Left renal pelvis (tissue), 4 donors: ENCODE measurements at regions not wholly inside any gene's neighbourhood (a gene's known extent, or its start where the extent isn't known, plus 50 kb on each side); places are given as distances from the start of the nearest gene placed in this dataset.
A peak's percentile ranks its signal among the peaks of the same experiment; 100 is the strongest.

Source experiments
- DNase-seq, 4 donors: peaks; one replicate each; pipeline ENCODE4 v3.0.0-alpha.2; 2013; ENCODE audit warnings: low read depth in 4 of 4, low spot score in 3 of 4

DNA sequence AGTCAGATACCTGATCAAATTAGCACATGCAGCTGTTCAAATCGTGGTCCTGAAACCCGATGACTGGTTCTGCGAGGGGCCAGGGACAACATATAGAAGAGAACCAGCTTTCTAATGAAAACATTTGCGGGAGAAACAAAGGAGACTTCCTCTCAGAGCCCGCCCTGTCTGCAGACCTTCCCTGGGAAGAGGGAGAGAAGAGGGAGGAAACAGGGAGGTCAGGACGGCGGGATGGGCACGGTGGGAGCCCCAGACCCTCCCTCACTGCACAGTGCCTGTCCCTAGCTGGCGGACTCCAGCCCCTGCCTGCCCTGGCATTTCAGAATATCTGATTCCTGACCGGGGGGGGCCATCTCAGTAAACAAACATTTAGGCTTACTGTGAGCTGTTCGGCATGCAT, 317.3 kb downstream of the FOXL1 start:
- DNase-seq, result no peak

DNA sequence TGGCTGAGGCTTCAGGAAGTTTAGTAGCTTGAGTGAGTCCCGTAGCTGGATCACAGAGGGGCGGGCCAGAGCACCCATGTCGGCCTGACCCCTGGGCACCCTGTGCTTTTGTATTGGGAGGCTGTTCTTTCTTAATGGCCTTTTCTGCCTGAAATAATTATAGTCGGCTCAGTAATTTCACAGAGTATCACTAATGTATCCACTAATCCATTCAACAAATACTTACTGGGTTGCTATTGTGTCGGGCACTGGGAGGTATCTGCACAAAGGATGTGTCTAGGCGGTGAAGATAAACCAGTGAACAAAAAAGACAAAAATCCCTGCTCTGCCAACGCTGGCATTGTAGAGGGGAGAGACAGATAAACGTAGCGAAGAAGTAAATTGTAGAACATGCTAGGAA, 318.6 kb downstream of the FOXL1 start:
- DNase-seq, result no peak

DNA sequence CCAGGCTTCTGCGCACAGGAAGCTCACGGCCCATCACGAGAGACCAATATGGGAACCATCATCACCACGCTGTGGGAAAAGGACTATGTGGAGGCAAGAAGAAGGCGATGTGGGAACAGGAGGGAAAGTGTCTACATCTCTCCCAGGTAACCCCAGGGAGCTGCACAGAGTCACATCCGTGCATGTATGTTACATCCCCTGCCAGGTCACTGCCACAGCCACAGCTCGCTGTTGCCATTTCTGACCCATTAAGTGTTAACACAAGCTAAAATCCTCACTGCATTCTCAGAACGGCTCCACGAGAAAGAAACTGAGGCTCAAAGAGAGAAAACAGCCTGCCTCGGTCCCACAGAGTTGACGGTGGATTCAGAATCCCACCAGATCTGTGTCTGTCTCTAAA, 319.1 kb downstream of the FOXL1 start:
- DNase-seq, result no peak

DNA sequence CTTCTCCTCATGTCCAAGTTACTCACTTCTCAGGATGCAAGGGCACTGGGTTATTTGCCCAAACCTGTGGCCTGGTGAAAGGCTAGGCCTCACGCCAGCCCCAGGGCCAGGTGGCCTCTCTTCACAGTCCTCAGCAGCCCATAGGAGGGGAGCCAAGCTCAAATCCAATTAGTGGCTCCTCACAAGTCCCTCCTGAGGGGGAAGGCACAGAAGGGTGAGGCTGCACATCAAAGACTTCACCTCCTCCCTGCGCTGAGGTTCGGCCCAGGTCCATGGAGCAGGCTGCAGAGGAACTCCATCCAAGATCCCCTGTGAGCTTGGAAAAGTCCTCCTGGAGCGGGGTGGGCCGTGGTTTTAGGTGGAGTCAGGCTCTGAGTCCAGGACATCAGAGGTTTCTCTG, 320.0 kb downstream of the FOXL1 start:
- DNase-seq, result no peak

DNA sequence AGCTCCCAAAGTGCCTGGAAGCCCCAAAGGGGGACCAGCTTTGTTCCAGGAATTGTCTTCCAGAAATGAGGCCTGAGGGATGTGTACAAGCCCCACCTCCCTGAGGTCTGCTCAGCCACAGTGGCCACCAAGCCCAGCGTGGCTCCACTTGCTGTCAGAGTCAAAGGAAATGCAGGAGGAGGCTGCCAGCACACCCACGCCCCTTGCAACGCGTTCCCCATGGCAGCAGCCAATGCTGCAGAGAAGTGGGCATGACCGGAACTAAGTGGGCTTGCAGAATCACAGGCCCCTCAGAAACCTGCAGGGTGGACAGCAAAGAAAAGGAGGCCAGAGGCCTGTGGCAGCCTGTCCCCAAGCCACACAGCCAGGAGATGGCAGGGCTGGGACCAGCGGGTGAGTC, 320.8 kb downstream of the FOXL1 start:
- DNase-seq, result no peak

DNA sequence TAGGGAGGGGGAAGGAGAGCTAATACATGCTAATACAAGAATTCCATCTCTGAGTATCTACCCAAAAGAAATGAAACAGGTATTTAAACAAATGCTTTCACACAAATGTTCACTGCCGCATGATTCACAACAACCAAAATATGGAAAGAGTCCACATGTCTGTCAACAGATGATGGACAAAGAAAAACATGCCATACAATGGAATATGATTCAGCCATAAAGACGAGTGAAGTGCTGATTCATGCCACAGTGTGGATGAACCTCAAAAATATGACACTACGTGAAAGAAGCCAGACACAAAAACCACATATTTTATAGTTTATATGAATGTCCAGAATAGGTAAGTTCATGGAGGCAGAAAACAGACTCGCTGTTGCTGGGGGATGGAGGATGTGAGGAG, 321.4 kb downstream of the FOXL1 start:
- no peak for DNase-seq

DNA sequence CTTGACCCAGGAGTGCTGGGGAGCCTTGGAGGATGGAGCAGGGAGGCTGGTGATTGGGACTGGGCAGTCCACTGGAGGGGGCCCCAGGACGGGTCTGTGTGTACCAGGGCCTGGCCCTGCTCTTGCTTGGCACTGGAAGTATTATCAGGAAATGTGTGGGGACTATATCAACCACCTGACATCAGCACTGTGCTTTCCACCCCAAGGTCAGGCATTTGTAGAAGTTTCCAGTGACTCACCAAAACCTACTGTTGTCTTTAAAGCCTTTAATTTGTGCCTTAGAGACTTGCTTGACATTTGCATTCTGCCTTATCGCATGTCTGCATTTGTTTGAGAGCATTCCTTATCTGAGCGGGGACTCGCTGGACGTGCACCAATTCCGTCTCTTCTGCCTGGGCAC, 323.1 kb downstream of the FOXL1 start:
- DNase-seq, result no peak

DNA sequence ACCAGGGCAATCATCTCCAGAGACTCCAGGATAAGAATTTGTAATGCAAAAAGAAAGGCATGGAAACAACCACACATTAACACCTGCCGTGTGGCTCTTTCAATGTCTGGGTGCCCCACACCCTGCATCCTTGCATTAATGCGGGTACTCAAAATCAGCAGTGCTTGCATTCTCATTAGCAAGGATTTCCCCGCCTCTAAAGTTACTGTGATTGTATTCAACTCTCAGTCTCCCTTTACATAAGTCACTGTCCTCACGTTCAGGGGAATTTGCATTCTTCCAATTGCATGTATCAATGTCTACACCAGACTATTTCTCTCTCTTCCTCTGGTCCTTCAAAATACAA, 324.3 kb downstream of the FOXL1 start:
- no peak for DNase-seq

DNA sequence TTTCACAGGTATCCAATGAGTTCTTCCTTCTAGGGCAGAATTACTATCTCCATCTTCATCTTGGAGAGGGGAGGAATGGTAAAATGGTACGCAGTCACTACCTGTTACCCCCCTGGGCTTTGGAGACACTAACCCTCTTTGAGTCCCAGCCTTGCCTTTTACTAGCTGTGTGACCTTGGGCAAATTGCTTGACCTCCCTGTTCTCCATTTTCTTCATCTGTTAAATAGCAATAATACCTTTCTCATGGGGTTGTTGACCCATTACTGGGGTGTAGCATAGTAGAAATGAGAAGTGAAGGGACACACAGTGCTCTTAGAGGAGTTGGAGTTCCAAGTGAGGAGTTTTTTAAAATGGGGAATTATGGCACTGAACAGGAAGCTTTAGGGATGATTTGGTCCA, 324.7 kb downstream of the FOXL1 start:
- DNase-seq, result no peak

DNA sequence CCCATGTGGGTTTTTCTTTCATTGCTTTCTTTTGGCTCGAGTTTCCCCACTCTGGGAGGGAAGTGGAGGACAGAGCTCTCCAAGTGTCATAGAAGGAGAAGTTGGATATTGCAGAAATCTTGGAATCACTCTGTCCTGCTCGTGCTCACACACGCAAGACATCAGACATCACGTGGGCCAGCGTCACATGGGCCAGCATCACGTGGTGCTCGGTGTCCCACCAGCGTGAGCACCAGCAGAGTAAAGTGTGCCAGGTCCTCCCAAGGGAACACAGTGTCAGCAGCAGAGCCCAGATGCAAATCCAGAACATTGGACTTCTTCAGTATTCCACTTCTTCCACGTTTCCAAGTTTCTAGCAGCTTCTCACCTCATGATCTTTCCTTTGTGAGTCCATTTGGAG, 327.0 kb downstream of the FOXL1 start:
- DNase-seq, result no peak

DNA sequence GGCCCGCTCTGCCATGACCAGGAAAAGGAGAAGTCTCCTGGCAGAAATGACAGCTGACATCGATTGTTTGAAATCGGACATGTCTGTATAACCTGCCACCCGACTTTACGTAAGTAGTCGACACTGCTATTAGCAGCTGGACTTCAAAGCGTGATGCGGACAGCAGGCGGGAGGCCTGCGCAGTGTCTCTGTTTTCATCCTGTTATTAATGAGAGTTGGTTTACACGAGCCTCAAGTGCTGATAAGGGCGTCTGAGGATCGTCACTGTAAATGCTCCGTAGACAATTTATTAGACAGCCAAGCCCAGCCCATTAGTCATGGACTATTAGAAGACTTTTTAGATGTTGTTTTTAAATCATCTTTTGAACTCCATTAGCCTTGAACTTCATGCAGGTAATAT, 328.3 kb downstream of the FOXL1 start:
- DNase-seq, result no peak

DNA sequence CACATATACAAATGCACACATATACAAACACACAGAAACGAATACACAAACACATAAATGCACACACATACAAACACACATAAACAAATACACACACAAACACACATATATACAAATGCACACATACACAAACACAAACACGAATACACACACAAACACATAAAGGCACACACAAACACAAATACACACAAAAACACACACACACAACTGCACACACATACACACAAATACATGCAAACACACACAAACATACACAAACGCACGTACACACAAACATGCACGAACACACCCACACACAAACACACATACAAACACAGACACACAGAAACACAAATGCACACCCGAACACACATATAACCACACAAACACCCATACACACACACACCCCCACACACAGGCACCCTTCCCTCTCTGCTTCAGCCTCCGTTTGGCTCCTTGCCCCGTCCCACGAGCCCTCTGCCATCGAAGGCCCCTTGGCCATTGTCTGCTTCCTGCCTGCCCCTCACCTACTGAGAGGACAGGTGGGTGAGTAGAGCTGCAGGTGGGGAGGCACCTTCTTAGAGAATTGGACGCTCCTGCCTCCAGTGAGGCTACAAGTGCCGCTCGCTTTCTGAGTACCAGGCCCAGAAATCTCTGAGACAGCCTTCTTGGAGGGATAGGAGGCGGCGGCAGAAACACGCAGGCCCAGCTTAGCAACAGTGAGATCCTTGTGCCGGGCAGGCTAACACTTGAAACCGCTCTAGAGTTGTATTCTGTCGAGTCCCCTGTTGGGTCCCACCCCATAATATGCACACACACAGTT, 331.2 kb downstream of the FOXL1 start:
- DNase-seq, result no peak

DNA sequence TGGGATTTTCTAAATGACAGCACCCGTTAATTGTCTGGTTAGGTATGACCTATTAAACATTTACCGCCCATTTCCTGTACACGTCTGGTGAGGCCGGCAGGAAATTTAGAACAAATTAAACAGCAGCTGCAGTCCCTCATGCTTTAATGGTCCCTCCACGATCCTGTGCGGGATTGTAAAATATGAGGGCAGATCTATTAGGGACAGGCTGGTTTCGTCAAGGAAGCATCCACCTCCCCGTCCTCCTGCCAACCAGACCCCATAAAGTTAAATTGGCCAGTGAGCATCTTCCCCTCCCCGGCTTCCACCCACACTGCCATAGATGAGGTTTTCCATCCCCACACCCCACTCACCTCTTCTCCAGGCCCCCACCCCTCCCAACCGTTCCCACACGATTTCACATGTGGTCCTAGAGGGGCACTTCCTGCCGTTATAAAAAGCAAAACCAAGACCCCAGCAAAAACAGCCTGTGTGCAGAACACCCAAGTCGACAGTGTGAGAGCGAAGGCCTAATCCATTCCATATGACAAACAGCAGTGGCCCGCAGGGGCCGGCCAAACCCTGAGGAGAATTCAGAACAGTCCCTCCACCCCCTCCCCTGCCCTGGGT, 331.9 kb downstream of the FOXL1 start:
- peak in 1 of 4 donors; percentile 80 for DNase-seq

DNA sequence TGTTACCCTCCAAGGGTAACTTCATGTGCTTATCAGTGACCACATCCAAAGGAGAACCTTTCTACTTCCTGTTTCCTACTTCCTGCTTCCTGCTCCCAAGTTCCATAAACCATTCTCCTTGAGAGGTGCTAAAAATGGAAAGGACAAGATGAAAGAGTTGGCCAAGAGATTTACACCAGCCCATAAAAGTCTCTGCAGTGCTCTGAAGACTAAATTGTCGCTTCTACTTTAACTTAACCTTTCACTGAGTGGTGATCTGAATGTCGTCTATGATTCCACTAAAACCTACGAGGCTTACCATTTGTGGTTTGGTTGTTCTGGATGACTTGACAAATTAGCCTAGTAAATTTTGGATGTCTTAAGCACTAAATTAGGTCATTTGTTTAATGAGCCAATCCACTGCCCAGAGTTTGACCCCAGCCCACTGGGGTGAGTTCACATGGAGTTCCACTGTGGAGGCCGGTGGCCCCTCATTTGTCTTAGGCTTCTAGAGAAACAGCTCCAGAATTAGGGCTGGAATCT, 333.1 kb downstream of the FOXL1 start:
- peak in 3 of 4 donors; percentile 71 to 85 (median 74) for DNase-seq

DNA sequence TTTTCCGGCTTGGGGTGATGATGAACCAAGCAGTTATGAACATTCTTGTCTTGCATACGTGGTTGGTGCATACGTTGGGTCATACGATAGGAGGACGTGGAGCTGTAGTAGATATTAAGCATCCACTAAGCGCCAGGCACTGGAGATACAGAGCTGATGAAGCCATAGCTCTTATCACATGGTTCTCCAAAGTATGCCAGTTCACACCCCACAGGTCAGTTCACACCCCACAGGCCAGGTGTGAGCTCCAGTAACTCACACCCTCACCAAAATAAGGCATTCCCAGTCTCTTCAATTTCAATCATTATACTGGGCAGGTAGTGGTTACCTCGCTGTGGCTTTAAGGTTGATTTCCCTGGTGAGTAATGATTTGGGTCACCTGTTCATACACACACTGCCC, 335.5 kb downstream of the FOXL1 start:
- no peak for DNase-seq

DNA sequence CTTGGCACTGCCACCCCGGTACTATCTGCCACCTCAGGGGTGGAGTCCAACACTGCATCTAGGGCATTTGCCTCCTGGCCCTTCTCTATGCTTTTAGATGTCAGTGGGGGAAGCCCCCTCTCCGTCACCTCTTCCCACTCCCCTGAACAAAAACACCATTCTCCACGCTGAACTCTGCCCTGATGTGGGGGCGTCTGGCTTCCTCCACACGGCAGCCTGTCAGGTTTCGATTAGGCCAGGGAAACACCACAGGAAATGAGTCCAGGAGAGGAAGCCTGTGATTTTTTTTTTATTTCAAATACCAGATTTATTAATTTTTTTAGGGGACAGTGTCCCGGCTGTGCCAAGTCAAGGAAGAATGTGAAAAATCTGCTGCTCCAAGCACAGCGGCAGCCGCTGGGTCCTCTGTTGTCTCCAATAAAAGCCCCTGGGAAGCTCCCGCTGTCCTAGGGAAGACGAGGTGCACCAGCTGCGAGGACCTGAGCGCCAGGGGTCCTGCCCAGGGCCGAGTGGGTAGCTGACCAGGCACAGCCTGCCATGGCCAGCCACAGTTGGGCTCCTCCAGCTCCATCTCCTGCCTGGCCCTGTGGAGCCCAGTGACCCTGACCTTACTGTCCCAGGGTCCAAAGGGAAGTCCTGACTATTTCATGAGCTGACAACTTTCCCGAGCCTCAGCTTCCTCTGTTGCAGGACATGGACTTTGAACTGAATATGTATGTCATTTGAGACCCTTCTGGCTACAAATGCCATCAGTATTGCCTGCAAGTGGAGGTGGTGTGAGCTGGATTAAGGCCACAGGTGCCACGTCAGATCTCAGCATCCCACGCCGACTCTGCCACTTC, 336.7 kb downstream of the FOXL1 start:
- no peak for DNase-seq

DNA sequence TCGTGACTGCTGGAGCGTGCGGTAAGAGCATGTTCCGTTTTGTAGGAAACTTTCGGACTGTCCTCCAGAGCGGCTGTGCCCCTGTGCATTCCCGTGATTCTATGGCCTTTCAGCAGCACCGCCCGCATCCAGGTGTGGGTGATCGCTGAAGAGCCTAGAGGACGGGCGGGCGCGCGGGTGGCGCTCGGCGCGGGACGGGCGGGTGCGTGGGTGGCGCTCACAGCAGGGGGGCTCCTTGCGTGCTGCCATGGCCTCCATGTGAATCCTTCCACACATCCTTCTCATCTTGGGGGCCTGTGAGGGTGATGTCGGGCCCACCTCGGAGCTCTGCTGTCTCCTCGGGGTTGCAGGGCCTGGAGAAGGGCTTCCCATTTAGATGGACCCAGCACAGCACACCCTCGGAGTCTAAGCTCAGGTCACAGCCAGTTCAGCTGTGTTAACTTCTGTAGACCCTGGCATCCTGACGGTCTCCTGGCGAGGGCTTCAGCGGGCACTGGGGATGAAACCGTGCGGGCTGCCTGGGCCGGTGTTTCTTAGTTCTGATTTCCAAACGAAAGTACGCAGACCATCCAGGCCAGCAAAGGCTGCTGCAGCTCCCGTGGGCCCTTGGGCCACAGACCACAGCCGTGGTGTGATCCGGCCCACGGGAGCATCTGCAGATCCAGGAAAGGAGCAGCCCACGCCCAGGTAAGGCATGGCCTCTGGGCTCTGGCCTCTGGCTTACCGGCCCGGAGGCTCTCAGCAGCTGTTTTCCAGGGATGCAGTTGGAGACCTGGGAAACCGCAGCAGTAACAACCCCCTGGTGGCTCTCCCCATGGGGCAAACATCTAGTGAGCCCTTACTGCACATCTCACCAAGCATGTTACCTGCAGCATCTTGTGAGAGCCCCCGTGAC, 339.4 kb downstream of the FOXL1 start:
- DNase-seq, result no peak

DNA sequence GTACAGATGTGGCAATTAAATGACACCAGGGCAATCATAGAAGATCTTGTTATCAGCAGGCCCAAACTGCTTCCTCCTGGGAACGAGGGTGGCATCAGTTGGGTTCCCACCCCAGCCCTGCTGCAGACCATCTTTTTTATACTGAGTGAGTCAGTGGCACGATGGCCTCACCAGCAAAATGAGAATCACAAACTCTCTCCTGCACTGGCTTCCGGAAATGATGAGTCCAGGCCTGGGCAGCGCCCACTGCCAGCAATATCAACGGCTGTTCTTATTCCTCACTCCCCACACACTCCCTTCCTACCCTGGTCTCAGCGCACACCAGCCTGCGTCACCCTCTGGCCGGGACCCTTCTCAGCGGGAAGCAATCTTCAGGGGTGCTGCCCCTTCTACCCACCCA, 340.3 kb downstream of the FOXL1 start:
- DNase-seq, result no peak

DNA sequence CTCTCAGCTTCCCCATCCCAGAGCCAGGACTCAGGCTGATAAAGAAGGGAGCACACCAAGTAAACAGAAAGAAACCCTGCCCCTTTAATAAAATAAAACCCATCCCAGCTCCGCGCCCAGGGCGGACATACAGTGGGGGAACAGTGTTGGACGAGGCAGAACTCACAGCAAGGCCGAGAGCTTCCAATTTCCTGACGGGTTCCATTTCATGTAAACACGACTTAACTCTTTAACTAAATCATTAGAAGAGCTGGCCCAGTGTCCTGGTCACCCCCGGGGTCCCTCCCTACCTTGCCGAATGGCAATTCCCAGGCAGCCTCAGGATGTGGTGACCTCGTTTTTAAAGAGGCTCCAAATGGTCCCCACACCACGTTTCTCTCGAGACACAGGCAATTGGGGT, 340.7 kb downstream of the FOXL1 start:
- no peak for DNase-seq

DNA sequence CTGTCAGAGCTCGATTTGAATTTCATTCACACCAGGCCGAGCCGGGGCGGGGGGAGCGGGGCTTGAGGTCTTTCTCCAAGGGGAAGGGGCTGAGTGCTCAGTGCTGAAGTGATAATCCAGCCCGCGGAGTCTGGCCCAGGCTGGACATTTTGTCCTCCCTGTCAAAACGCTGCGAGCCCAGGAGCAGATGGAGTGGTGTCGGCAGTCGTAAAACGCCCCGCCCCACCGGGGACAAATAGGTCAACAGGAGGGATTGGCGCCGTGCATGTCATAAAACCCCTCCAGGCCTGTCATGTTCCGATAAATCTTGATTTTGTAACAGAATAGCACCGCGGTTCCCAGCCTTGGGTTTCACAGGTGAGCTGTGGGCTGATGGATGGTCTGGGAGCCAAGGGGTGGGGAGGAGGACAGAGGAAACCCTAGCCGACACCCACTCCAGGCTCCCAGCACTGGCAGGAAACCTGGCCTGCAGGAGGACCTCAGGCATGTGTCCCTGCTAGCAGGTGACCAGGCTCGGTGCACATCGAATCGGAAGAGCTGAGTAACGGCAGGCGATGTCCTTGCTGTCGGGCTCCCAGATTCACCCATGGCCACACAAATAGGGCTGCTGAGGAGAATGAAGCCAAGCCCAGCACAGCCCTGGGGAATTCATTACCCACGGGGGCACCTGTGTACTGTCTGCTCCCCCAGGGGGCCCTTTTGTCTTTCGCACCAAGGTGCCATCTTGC, 341.4 kb downstream of the FOXL1 start:
- peak in 1 of 4 donors; percentile 77 for DNase-seq
